H1 (cell line): ENCODE measurements at regions not wholly inside any gene's neighbourhood (a gene's known extent, or its start where the extent isn't known, plus 50 kb on each side); places are given as distances from the start of the nearest gene placed in this dataset.

Source experiments
- EGR1 ChIP-seq: IDR thresholded peaks from 2 replicates; pipeline ENCODE4 v1.6.1; 2011; ENCODE audit warnings: low read depth, low read length, borderline replicate concordance
- JUND ChIP-seq: IDR thresholded peaks from 2 replicates; pipeline ENCODE4 v1.6.1; 2011; ENCODE audit warnings: mild to moderate bottlenecking, improper control_type of control experiment, low read length
- RNF2 ChIP-seq: fragments of 200-900, 300-1000 bp; sonication (generic); IDR thresholded peaks from 2 replicates; pipeline ENCODE4 v1.7.1; 2016; ENCODE audit warnings: borderline replicate concordance, low read depth, mild to moderate bottlenecking, antibody characterized with exemption, low read length; ENCODE audit not compliant: poor library complexity, severe bottlenecking; ENCODE audit errors: missing control alignments
- SIN3A ChIP-seq, 2 experiments: IDR thresholded peaks in 1 of 2; conservative IDR thresholded peaks in 1 of 2; 2 replicates each; pipeline ENCODE4 v1.6.1; 2011 to 2012; ENCODE audit warnings: low read length in 2 of 2, improper control_type of control experiment in 1 of 2, low read depth in 1 of 2, mild to moderate bottlenecking in 1 of 2
- SP4 ChIP-seq: IDR thresholded peaks from 2 replicates; pipeline ENCODE4 v1.6.1; 2012; ENCODE audit warnings: low read length, inconsistent platforms

DNA sequence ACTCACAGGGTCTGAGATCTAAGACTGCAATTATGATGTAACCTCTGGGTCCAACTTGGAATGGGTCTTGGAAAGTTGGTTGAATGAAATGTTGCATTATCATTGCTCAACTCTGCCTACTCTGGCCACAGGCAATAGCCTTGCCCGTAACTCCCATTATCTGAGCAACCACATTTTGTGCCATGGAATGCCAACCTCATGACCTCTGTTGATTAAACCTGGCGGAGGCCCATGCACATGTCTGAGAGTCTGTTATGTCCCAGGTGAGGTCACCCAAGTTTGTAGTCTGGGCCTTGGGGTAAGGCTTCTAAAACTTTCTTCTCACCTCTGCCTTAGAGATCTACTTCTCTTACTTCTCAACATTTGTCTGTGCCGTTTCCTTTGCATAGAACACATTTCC, 140.9 kb downstream of the TBX5 start (continued):
- no peak for TF ChIP-seq RNF2
- no peak for TF ChIP-seq SIN3A (conservative IDR thresholded peaks at IDR 0.05 in 1 of 2, IDR thresholded peaks at IDR 0.05 in 1 of 2; ENCODE audit: low read depth in 1 of 2, low read length in 2 of 2)
- no peak for TF ChIP-seq JUND
- no peak for TF ChIP-seq SP4
- TF ChIP-seq EGR1, result no peak
